AG09319 (cell line): ENCODE measurements at regions not wholly inside any gene's neighbourhood (a gene's known extent, or its start where the extent isn't known, plus 50 kb on each side); places are given as distances from the start of the nearest gene placed in this dataset.
A peak's percentile ranks its signal among the peaks of the same experiment; 100 is the strongest.

Experiments used
- DNase-seq: peaks from one replicate; pipeline ENCODE4 v3.0.0-alpha.2; 2010; ENCODE audit warnings: low read depth; ENCODE audit errors: extremely low read depth
- CTCF ChIP-seq: IDR thresholded peaks from 2 replicates; pipeline ENCODE4 v1.5.1; 2011; ENCODE audit warnings: low read depth, mild to moderate bottlenecking, inconsistent platforms, low read length, moderate library complexity

GRCh38 chrX:15956681-15957080 is 102.1 kb upstream of the AP1S2 start:
- TF ChIP-seq CTCF, result no peak
- no peak for DNase-seq

GRCh38 chrX:15953801-15954200 is 99.2 kb upstream of the AP1S2 start:
- TF ChIP-seq CTCF, result no peak
- no peak for DNase-seq

GRCh38 chrX:15952212-15952611 is 97.6 kb upstream of the AP1S2 start:
- no peak for DNase-seq
- no peak for TF ChIP-seq CTCF

GRCh38 chrX:15948318-15948660 is 93.7 kb upstream of the AP1S2 start:
- DNase-seq, result no peak
- TF ChIP-seq CTCF, result no peak

- TF ChIP-seq CTCF, result no peak
- no peak for DNase-seq
These were observed 93.2 kb upstream of the AP1S2 start for GRCh38 chrX:15947648-15948317.

GRCh38 chrX:15946783-15947580 is 92.4 kb upstream of the AP1S2 start:
- DNase-seq, result peak; percentile 41
- TF ChIP-seq CTCF, result no peak

- DNase-seq, result no peak
- TF ChIP-seq CTCF, result no peak
These were observed 88.8 kb upstream of the AP1S2 start for GRCh38 chrX:15943391-15943790.
